ENCODE measurements at regions not wholly inside any gene's neighbourhood (a gene's known extent, or its start where the extent isn't known, plus 50 kb on each side); places are given as distances from the start of the nearest gene placed in this dataset.

DNA sequence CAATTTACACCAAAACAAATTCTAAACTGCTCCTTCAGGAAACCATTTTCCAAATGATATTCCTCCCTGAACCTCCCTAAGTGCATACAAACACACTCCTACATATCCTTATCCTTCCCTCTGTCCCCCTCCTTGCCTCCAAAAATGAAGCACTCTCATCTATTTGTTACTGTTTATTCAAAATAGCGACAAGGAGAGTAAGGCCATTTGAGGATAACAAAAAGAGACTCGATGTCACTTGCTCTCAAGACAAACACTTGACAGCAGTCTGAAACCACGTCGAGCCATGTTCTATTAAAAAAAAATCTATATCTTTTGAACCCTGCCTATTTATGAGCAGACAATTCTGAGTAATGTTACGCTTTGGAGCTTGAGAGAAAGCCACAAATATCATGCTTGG is 547.9 kb downstream of the DTWD2 start:
- DNase-seq (ENCODE audit: low read depth): no peak
- TF ChIP-seq, protein P1, sequence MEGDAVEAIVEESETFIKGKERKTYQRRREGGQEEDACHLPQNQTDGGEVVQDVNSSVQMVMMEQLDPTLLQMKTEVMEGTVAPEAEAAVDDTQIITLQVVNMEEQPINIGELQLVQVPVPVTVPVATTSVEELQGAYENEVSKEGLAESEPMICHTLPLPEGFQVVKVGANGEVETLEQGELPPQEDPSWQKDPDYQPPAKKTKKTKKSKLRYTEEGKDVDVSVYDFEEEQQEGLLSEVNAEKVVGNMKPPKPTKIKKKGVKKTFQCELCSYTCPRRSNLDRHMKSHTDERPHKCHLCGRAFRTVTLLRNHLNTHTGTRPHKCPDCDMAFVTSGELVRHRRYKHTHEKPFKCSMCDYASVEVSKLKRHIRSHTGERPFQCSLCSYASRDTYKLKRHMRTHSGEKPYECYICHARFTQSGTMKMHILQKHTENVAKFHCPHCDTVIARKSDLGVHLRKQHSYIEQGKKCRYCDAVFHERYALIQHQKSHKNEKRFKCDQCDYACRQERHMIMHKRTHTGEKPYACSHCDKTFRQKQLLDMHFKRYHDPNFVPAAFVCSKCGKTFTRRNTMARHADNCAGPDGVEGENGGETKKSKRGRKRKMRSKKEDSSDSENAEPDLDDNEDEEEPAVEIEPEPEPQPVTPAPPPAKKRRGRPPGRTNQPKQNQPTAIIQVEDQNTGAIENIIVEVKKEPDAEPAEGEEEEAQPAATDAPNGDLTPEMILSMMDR (IDR thresholded peaks at IDR 0.05; ENCODE audit: low read depth, low read length, missing control alignments): no peak
- no peak overlapping the region for H3K4me3 ChIP-seq (ENCODE audit: low read depth, low read length)

DNA sequence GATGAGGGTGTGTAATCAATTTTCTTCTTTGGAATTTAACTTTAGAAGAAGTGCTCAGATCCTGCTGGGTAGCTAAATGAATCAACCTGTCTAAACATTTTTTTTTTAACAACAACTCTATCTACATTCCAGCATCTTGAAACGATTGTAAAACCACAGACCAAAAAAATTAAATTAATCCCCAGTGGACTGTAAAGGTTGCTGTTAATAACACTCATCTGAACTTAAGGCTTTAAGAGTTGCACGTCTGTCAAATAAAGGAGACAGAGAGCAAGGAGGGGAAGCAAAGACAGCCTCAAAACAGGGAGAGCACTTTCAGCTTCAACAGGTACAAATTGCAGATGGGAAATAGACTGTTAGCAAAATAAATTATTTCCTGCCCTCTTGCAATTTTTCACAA is 548.5 kb downstream of the DTWD2 start:
- TF ChIP-seq, protein P1 (IDR thresholded peaks at IDR 0.05; ENCODE audit: low read depth, low read length, missing control alignments): no peak
- no peak for DNase-seq (ENCODE audit: low read depth)

DNA sequence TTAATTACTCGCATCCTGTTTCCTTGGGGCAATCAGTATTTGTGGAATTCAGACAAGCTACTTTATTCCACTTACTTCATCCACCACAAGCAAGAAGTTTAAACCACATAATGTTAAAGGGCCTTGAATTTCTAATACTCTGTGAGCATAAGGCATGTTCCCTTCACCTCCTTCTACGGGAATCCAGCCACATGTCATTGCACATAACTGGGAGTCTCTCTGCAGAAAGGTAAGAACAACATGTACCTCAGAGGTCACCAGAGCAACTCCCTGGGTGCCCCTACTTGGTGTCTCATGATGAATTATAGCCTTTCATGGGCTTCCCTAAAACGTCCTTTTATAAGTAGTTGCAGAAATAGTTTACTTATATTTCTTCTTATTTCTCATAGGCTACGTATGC is 553.2 kb downstream of the DTWD2 start:
- TF ChIP-seq, protein P1 (IDR thresholded peaks at IDR 0.05; ENCODE audit: low read depth, low read length, missing control alignments): no peak

More for the DNA sequence above, 548.5 kb downstream of the DTWD2 start:
- H3K4me3 ChIP-seq (ENCODE audit: low read depth, low read length): no peak overlapping the region

DNA sequence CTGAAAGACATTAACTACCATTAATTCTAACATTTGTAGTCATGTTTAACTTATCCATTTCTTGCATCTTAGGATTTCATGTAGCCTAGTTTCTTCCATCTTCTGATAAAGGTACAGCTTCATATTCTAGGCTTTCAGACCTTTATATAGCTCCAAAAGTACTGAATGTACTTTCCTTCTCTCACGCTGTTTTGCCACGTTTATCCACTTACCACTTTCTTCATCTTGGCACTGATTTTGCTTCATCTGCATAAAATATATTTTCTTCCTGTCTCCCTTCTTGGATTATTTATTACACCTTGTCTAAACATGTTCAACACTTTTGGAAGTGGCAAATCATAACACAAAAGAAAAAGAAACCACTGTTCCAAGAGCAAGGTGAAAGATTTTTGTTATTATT is 553.8 kb downstream of the DTWD2 start:
- TF ChIP-seq, protein P1 (IDR thresholded peaks at IDR 0.05; ENCODE audit: low read depth, low read length, missing control alignments): no peak
- no peak for DNase-seq (ENCODE audit: low read depth)
- H3K4me3 ChIP-seq (ENCODE audit: low read depth, low read length): no peak overlapping the region

More for the DNA sequence above, 553.2 kb downstream of the DTWD2 start:
- DNase-seq (ENCODE audit: low read depth): no peak
- no peak overlapping the region for H3K4me3 ChIP-seq (ENCODE audit: low read depth, low read length)

DNA sequence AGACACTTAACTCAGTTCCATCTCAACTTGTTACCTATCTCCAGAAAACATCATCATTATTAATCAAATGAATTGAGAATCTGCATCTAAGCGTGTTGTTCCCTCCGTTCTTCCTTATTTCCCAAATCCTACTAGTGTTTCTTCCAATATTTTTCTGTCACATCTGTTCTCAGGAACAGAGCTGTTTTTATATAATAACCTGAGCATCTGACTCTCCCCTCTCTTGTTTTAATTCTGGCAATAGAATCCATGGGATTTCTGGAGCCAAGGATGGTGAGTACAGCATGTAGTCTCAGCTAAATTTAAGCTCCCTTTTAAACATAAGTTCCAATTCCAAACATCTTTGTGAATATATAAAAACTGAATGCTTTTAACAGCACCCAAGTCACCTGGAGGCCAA is 558.3 kb downstream of the DTWD2 start:
- TF ChIP-seq, protein P1 (IDR thresholded peaks at IDR 0.05; ENCODE audit: low read depth, low read length, missing control alignments): no peak
- DNase-seq (ENCODE audit: low read depth): no peak

DNA sequence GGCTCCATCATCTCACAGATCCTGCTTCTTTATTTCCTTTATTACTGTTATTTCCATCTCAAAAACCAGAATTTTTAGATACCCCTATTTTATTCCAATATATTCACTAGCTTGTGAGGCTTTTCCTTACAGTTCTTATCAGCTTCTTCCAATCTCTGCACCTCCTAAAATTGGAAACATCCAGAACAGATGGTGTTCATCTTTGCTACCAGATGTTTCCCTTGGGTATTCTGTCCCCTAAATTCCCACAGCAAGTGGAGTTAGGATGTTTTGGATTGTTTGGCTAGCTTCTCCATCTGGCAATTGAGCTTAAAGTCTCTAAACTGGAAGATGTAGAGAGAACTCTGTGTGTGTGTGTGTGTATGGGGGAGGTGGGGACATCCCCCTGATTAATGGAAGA is 580.4 kb downstream of the DTWD2 start:
- TF ChIP-seq, protein P1 (IDR thresholded peaks at IDR 0.05; ENCODE audit: low read depth, low read length, missing control alignments): no peak
- DNase-seq (ENCODE audit: low read depth): no peak
- no peak overlapping the region for H3K4me3 ChIP-seq (ENCODE audit: low read depth, low read length)

More for the DNA sequence above, 558.3 kb downstream of the DTWD2 start:
- no peak overlapping the region for H3K4me3 ChIP-seq (ENCODE audit: low read depth, low read length)

DNA sequence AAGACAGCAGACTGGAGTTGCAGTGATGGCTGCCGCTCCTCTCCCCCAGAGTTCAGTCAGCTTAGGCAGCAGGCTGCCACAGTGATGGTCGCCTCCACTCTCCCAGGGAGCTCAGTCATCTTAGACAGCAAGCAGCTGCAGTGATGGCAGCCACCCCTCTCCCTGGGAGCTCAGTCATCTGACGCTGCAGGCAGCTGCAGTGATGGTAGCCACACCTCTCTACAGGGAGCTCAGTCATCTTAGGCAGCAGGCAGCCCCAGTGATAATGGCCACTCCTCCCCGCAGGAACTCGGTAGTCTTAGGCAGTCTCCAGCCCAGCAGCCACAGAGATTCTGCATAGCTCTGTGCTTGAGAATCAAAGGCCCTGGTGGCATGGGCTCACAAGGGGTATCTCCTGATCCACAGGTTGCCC is 582.7 kb downstream of the DTWD2 start:
- no peak for DNase-seq (ENCODE audit: low read depth)
- TF ChIP-seq, protein P1 (IDR thresholded peaks at IDR 0.05; ENCODE audit: low read depth, low read length, missing control alignments): no peak
- no peak overlapping the region for H3K4me3 ChIP-seq (ENCODE audit: low read depth, low read length)
